Choroid plexus epithelial cell (primary cell): ENCODE measurements at regions not wholly inside any gene's neighbourhood (a gene's known extent, or its start where the extent isn't known, plus 50 kb on each side); places are given as distances from the start of the nearest gene placed in this dataset.

Experiments used
- DNase-seq: peaks from one replicate; pipeline ENCODE4 v3.0.0-alpha.2; 2010; ENCODE audit warnings: low read depth
- H3K4me3 ChIP-seq: 2 replicates; pipeline ENCODE4 v1.5.1; 2011; ENCODE audit warnings: low read depth, mild to moderate bottlenecking, control low read depth, low read length, moderate library complexity
- TF ChIP-seq, protein P1 (sequence below): conservative IDR thresholded peaks from 2 replicates; pipeline ENCODE4 v1.5.1; 2011; ENCODE audit warnings: low read depth, mild to moderate bottlenecking, control low read depth, inconsistent platforms, low read length, moderate library complexity

- TF ChIP-seq, protein P1, sequence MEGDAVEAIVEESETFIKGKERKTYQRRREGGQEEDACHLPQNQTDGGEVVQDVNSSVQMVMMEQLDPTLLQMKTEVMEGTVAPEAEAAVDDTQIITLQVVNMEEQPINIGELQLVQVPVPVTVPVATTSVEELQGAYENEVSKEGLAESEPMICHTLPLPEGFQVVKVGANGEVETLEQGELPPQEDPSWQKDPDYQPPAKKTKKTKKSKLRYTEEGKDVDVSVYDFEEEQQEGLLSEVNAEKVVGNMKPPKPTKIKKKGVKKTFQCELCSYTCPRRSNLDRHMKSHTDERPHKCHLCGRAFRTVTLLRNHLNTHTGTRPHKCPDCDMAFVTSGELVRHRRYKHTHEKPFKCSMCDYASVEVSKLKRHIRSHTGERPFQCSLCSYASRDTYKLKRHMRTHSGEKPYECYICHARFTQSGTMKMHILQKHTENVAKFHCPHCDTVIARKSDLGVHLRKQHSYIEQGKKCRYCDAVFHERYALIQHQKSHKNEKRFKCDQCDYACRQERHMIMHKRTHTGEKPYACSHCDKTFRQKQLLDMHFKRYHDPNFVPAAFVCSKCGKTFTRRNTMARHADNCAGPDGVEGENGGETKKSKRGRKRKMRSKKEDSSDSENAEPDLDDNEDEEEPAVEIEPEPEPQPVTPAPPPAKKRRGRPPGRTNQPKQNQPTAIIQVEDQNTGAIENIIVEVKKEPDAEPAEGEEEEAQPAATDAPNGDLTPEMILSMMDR, result no peak
- no peak for DNase-seq
- no peak overlapping the region for H3K4me3 ChIP-seq
Observed at GRCh38 chr1:81374481-81374880, 426.3 kb upstream of the ADGRL2 start.

- no peak for DNase-seq
- no peak overlapping the region for H3K4me3 ChIP-seq
- TF ChIP-seq, protein P1, result no peak
Observed at GRCh38 chr1:81371864-81372263, 428.9 kb upstream of the ADGRL2 start.

- no peak for DNase-seq
- no peak overlapping the region for H3K4me3 ChIP-seq
- TF ChIP-seq, protein P1, result no peak
Observed at GRCh38 chr1:81369833-81370232, 430.9 kb upstream of the ADGRL2 start.

GRCh38 chr1:81366173-81366572 lies 434.6 kb upstream of the ADGRL2 start:
- DNase-seq, result no peak
- H3K4me3 ChIP-seq, result no peak overlapping the region
- TF ChIP-seq, protein P1, result no peak

DNA sequence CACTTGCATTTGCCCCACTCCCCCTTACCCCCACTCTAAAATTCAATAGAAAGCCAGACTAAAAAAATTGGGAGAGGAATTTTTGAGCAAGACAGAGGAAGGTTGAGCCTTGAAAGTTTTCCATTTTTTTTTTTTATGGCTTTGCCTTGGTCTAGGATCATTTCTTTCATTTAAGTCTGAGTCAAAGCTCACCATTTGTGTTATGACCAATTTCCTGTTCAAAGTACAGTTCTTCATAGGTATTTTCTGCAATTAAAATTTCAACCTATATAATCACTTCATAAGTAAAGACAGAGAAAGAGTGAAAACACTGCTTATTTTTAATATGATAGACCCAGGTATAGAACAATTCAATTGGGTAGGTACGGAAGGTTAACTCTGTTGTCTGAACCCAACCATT lies 436.6 kb upstream of the ADGRL2 start:
- H3K4me3 ChIP-seq, result no peak overlapping the region

GRCh38 chr1:81358151-81358550 lies 442.6 kb upstream of the ADGRL2 start:
- no peak for DNase-seq
- TF ChIP-seq, protein P1, result no peak
- H3K4me3 ChIP-seq, result no peak overlapping the region

More for the DNA sequence above, 436.6 kb upstream of the ADGRL2 start:
- DNase-seq, result no peak
- TF ChIP-seq, protein P1, result no peak

- DNase-seq, result no peak
- TF ChIP-seq, protein P1, result no peak
- H3K4me3 ChIP-seq, result no peak overlapping the region
Observed at GRCh38 chr1:81351864-81352263, 448.9 kb upstream of the ADGRL2 start.
